ENCODE measurements at regions not wholly inside any gene's neighbourhood (a gene's known extent, or its start where the extent isn't known, plus 50 kb on each side); places are given as distances from the start of the nearest gene placed in this dataset.
"Not testable (repeated sequence)": the region's sequence is repeated elsewhere in the genome, so short reads cannot be mapped to it uniquely, and the experiment has no call there.

DNA sequence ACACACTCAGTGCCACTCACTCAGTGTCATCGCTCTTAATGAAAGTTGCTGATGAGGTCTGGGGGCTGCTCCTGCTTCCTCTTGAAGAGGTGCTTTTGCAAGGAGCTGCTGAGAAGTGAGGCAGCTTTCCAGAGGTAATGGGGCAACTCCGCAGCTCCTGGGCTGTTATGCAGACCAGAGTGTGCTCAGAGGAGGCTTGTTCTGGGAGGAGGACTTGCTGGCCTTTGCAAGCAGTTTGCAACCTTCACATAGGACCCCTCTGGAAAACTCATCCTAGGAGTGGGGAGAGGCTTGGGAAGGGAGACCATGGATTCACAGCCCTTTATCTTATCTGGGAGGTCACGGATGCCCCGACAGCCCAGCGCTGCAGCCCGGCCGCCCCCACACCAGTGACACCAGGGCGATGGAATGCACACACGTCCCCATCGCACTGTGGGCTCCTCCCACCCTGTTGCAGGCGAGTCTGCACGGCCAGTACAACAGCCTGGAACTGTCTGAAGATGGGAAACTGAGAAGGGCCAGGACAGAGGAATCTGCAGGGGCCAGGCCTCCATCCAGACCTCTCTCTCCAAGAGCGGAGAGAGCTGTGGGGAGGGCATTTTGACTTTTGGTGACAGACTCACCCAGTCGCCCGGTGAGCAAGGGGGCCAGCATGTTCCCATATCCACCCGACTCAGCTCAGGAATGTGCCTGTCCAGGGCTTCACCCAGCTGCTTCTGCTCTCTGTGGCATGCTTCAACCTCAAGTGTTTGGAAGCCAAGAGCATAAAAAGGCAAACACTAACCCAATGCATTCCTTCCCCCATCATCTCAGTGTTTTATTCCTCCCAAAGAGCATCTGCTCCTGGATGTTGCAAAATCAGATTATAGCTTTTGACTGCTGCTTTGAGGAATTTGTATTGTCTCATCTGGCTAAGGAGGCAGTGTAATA lies 78.6 kb upstream of the ZNF469 start:
- DNase-seq, result peak; percentile 81

DNA sequence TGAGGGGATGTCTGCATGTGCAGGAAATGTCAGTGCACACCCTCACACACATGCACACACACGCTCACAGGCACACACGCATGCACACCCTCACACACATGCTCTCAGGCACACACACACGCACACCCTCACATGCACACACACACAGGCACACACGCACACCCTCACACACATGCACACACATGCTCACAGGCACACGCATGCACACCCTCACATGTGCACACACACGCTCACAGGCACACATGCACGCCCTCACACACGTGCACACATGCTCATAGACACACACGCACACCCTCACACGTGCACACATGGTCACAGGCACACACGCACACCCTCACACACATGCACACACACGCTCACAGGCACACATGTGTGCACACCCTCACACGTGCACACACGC lies 77.6 kb upstream of the ZNF469 start:
- DNase-seq, result no peak

DNA sequence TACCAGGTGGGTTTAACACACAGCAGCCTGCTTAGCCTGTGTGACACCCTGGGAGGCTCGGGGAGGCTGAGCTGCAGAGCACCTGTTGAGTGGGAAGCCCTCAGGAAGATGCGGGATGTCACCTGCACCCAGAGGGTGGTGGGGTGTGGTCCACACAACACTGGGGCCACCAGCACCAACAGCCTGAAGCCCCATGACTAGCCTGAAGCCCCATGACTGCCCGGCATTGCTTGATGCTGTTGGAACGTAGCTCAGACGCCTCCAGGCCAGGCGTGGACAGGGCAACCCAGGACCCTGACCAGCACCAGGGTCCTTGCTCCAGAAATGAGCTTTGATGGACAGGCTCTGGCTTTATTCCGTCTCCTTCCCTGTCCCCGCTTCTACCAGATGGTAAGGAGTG lies 76.3 kb upstream of the ZNF469 start:
- DNase-seq, result no peak

DNA sequence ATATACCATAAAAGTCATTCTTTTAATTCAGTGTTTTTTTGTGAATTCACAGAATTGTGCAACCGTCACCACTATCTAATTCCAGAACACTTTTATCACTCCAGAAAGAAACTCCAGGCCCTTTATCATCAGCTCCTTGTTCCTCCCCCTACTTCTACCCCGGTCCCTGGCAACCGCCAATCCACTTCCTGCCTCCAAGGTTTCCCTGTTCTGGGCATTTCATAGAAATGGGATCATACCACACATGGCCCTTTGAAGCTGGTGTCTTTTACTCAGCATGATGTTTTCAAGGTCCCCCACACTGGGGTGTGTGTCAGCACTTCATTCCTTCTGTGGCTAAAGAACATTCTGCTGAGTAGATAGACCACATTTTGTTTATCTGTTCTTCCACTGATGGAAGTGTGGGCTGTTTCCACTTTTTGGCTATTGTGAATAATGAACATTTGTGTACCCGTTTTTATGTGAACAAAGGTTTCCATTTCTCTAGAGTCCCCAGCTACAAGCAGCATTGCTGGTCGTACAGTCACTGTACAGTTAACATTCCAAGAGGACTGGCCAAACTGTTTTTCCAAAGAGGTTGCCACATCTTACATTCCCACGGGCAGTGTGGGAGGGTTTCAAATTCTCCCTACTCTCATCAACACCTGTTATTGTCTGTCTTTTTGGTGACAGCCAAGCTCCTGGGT lies 75.8 kb upstream of the ZNF469 start:
- DNase-seq, result peak; percentile 27

DNA sequence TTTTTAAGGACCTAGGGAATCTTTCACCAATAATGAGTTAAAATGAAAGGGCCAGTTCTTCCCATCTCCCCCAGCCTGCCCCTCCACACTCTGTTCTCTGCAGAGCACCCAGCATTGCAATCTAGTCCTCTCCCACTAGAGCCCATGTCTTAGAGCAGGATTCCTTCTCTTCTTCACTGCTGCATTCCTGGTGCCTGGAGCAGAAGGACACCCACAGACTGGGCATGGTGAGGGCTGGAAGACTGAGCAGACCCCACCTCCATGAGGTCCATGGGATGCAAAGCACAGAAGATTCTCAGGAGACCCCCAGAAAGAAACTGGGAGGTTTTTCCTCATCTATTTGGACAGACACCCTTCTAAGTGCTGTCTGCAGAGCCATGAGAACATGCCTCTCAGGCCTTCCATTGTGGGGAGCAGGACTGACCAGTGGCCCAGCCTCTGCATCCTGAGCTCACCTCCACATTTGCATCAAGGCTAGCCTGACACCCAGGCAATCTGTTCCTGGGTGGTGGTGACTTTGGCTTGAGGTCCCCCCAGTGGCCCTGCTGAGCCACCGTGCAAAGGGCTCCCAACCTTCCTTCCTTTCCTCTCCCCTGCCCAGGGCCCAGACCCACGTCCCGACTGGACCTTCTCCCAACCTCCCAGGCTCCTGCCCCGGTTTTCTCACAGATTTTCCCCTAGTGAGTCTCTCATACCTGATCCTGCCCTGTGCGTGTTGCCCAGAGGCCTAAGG lies 74.2 kb upstream of the ZNF469 start:
- DNase-seq, result no peak

DNA sequence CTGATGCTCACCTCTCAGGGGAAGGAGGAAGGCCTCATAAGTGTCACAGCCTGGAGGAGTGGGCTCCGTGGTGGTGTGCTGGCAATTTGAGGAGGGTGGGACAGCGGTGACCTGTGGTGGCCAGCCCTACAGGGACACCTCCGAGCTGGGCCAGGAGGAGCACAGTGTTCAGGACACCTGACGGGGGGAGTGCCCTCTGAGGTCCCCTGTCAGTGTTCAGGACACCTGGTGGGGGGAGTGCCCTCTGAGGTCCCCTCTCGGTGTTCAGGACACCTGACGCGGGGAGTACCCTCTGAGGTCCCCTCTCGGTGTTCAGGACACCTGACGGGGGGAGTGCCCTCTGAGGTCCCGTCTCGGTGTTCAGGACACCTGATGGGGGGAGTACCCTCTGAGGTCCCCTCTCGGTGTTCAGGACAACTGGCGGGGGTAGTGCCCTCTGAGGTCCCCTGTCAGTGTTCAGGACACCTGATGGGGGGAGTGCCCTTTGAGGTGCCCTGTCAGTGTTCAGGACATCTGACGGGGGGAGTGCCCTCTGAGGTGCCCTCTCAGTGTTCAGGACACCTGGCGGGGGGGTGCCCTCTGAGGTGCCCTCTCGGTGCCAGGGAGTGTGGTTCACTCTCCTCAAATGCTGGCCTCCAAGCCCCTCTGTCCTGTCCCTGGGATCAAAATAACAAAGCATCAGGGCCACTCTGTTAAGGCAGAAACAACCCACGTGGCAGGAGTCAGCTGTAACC lies 73.4 kb upstream of the ZNF469 start:
- no peak for DNase-seq

DNA sequence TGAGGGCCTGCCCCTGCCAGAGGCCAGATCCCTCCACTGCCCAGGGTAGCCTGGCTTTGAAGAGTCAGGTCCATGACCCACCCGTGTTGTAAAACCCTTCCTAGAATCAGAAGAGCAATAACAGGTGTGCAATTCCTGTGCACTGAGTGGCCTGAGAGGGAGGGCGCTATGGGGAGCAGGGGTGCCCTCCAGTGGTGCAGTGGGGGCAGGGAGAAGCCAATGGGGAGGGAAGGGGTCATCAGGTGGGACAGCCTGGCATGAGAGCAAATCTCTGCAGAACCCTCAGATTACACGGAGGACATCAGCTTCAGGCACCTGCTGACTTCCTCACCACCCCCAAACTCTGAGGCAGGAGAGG lies 72.9 kb upstream of the ZNF469 start:
- no peak for DNase-seq

DNA sequence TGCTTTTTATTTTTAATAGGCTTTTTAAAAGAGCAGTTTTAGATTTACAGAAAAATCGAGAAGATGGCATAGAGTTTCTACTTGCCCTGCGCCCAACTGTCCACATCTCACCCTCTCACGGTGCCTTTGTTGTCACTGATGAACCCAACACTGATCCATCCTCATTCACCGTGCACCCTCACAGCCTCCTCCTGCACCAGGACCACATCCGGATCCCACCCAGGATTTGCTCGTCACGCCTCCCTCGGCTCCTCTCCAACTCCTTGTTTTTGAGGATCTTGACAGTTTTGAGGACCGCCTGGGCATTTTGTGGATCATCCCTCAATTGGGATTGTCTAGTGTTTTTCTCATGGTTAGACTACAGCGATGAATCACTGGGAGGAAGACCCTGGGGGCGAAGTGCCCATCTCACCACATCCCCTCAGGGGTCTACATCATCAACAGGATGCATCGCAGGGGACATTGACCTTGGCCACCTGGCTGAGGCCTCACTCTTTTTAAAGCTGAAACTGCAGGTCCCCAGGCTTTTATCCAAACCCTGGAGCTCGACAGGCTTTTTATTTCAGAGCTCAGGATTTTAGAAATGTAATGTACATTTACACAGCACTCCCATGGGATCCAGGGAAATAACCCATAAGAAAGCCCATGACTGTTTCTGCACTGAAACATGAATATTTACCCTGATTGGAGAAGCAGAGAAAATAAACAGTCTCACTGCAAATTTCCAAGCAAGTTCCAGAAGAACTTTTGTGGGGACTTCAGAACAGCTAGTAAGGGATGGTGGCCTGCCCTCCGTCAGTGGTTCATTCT lies 71.8 kb upstream of the ZNF469 start:
- no peak for DNase-seq

DNA sequence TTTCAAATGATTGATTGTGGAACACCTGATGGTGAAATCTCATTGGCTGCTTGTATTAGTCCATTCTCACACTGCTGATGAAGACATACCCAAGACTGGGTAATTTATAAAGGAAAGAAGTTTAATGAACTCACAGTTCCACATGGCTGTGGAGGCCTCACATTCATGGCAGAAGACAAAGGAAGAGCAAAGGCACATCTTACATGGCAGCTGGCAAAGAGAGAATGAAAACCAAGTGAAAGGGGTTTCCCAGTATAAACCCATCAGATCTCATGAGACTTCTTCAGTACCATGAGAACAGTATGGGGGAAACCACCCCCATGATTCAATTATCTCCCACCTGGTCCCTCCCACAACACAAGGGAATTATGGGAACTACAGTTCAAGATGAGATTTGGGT lies 70.9 kb upstream of the ZNF469 start:
- DNase-seq, result not testable (repeated sequence)

DNA sequence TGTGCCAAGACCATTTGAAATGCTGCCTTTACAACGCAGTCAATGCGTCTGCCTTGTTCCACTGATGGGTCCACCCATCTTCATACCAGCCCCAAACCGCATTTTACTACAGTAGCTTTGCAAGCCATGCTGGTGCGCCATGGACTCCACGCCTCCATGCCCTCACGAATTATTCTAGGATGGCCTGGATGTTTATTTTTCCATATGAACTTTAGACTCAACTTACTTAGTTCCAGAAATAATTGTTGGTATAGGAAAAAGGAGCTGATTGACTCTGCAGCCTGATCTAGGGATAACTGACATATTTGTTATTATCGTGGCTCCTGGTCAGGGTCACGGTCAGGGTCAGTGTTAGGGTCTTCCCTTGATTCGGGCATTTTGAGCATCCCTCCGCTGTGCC lies 70.0 kb upstream of the ZNF469 start:
- DNase-seq, result no peak

DNA sequence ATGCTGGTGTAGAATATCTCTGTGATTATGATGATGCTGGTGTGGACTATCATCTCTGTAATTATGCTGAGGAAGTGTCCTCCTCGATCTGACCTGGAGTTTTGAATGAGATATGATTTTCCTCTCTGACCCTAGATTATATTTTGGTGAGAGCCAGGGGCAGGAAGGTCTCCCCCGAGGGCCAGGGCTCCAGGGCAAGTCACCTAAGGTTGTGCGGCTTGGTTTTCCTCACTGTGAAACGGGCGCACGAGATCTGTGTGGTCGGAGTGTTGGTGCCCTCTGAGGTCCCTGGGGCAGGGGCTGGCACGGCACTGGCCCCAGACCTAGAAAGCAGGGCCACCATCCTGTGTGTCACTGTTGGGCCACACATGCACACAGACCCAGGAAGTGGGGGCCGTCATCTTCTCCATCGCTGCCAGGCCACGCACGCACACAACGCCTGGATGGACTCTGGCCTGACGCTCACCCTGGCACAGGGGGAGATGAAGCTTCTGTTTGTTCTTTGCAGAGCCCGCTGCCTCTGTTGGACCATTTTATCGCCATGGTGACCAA lies 67.7 kb upstream of the ZNF469 start:
- no peak for DNase-seq

DNA sequence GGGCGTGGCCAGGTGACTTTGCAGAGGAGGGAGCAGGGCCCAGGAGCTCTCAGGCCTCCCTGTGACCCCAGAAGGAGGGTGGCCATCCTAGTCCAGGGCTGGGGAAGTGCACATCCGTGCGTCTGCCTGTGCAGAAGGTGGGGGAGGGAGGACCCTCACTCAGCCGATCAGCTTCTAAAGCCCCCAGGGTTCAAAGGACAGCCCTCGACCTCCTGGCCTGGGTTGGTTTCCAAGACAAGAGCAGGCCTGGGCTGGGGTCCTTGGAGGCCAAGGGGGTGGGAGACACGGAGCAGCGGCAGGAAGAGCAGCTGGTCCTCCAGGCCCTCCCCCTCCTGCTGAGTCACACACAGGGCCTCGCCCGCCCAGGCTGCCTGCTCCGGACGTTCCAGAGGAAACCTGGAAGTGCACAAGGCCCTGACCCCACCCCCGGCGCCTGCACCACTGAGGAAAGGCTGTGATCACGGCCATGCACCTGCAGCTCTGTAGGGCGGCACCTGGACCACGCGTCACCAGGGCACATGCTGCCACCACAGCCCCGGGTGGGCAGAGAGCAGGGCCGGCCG lies 67.1 kb upstream of the ZNF469 start:
- DNase-seq, result no peak

DNA sequence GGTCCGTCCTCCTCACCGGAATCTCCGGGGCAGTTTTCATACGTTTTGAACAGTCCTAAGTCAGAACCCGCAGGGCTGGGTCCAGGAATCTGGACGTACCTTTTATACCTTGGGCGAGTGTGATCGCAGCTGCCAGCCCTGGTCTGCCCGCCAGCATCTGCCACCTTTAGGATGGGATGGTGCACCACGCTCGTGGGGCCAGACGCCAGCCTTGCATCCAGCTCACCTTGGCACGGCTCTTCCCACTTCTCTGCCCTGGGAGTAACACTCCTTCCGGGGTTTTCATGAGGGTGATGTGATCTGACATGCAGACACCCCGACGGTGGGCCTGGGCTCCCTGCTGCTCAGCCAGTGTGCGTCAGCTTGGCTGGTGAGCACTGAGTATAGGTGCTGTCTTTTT lies 66.6 kb upstream of the ZNF469 start:
- no peak for DNase-seq

DNA sequence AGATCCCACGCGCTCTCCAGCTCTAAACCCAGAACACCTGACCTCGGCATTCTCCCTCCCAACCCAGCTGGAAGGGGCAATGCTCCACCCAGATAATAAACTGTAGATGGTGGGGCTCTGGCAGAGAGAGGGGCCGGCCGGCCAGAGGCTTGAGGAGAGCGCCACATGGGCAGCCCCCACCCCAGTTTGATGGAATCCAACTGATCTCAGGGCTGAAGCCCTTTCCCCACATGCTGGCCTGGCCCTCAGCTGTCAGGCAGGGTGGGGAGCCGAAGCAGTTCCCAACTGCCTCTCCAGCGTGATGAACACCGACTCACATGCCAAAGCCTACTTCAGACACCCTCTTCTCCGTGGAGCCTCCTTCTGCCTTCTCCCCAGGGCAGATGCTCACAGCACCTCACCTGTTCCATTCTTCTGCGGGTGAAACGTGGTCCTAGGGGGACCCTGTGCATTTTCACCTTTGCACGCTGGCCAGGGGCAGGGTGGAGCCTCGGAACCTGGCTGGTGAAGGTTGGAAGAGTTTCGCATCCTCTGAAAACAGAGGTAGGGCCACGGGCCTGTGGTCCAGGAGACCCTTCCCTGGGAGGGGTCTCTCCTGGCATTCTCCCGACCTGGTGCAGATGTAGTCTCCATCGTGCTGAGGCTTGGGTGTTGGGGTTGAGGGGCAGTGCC lies 65.7 kb upstream of the ZNF469 start:
- DNase-seq, result no peak

DNA sequence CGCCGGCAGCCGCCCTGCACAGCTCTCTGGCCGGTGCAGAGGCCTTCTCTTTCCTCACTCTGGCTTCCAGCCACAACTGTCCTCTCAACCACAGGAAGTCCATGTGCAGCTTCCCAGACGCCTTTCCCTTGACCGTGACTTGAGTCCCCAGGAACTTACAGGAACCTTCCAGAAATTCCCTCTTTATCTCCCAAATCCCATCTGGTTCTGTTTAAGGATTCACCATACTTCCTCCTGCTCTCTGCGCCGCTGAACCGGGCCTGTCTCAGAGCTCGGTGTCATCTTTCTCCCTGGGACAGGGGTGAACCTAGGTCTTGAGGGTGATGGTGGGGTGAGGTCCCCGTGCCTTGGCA lies 65.2 kb upstream of the ZNF469 start:
- DNase-seq, result peak; percentile 43

DNA sequence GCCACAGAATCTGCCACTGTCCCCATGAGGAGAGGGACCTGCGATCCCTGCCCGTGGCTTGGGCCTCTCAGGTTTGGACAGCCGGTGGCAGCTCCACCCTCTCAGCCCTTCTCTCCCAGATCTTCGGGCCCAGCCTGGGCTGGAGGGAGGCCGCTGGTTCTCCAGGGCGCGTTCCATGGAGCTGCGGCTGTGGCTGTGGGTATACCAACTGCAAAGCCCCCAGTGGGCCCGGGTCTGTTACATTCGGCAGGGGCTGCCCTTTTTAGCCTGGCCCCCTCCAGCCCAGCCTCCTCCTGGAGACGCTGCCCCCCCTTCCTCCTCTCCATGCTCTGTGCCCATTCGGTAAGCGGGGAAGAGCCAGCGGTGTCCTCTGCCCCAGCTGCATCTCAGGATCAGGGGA lies 64.7 kb upstream of the ZNF469 start:
- no peak for DNase-seq

DNA sequence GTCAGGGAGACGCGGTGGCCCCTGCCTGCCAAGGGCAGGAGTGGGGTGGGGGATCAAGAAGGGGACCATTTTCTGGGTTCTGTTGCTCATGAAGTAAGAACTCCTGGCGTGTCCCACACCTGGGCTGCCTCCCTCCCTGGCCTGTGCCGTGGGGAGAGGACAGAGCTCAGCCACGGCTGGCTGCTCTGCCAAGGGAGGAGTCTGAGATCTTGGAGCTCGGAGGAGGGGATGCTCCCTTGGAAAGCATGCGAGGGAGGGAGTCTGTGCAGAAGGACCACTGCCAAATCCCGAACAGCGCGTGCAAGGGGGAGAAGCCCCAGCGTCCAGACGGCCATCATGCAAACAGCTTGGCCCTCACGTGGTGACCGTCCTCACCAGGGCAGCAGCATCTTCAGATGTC lies 64.2 kb upstream of the ZNF469 start:
- peak; percentile 16 for DNase-seq

DNA sequence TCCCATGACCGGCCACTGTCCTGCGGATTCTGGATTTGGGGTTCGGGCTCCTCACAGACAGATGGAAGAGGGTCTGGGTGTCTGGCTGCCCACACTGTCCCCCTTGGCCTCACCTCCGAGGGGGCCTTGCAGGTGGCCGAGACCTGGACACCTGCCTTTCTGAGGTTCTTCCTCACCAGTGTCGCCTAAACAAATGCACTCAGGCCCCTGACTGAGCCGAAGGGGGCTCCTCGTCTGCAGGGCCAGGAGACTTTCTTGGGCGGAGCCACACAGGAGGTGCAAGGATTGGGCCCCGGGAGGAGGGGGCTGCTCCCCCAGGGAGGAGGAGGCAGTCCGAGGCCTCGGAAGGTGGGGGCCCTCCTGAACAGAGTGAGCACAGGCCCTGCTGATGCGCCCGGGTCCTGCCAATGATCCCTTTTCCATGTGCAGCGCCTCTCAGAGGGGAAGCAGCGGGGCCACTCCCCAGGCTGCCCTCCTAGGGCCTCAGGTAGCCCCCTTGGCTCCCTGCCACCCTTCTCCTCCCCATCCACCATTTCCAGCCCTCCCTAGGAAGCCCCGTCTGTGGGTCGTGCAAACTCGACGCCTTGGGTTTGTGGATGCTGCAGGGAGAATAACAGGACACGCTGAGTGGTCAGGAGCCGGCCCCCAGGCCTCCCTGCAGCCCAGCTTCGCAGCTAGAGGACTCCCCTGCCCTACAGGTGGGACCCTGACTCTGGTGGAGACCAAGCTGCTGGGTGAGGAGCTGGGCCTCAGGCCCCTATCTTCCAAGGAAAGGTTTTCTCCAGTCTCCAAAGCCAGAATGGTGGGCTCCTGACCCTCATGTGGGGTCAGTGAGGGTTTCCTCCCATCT lies 63.4 kb upstream of the ZNF469 start:
- DNase-seq, result no peak

DNA sequence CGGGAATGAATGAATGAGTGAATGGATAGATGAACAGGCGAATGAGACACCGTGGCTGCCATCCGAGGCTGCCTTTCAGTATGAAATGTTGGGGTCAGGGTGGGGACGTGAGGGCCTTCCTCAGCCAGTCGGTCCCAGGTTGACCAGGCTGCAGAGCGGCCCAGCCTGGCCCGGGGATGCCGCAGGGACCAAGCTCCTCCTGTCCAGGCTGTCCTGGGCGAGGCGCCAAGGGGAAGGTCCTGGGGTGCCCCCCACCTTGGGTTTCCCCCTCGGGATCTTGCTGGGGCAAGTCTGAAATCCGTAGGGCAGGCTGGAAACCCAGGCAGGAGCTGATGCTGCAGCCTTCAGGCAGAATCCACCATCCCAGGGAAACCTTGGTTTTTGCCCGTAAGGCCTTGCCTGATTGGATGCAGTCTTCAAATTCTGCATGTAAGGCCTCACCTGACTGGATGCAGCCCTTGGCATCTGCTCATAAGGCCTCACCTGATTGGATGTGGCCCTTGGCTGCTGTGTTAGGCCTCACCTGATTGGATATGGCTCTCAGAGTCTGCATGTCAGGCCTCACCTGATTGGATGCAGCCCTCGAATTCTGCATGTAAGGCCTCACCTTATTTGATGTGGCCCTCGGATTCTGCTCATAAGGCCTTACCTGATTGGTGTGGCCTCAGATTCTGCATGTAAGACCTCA lies 61.7 kb upstream of the ZNF469 start:
- no peak for DNase-seq

Measured in skin of body (tissue), 1 donor.